ENCODE measurements at regions not wholly inside any gene's neighbourhood (a gene's known extent, or its start where the extent isn't known, plus 50 kb on each side); places are given as distances from the start of the nearest gene placed in this dataset.

DNA sequence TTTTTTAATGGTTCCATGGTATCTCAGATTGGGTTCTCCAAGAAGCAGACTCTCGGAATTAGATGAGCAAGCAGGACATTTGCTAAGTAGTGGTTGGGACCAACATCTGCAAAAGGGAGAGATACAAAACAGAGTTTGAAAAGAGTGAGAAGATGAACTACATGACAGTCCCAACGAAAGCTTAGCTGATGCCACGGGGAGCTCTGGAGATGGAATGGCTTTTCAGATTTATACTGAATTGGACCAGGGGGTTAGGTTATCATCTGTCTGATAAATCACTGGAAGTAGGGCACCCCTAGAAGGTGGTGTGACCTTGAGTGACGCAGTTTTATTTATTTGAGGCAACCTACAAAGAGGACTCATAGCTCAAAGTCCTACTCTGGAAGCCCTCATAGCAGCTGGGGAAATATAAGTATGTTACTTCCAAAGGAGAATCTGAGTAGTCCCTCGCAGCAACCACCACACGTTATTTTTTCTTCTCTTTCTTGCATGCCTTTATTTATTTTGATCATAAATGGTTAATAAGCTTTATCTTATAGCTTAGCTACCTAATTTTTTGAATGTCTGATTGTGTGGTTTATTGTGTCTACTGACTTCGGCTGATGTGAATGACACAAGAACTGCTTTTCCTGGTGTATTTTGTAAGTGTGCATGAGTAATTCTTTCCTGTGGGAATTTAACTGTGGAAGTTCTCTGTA, 815.4 kb downstream of the SQOR start:
- FAIRE-seq (no peak), DNase-seq (no peak)
- TF ChIP-seq, protein P1, sequence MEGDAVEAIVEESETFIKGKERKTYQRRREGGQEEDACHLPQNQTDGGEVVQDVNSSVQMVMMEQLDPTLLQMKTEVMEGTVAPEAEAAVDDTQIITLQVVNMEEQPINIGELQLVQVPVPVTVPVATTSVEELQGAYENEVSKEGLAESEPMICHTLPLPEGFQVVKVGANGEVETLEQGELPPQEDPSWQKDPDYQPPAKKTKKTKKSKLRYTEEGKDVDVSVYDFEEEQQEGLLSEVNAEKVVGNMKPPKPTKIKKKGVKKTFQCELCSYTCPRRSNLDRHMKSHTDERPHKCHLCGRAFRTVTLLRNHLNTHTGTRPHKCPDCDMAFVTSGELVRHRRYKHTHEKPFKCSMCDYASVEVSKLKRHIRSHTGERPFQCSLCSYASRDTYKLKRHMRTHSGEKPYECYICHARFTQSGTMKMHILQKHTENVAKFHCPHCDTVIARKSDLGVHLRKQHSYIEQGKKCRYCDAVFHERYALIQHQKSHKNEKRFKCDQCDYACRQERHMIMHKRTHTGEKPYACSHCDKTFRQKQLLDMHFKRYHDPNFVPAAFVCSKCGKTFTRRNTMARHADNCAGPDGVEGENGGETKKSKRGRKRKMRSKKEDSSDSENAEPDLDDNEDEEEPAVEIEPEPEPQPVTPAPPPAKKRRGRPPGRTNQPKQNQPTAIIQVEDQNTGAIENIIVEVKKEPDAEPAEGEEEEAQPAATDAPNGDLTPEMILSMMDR (IDR thresholded peaks at IDR 0.05; ENCODE audit: borderline replicate concordance, extremely low read depth, insufficient read depth): no peak
- H3K4me3 ChIP-seq (ENCODE audit: low read length in 3 of 3): no peak overlapping the region
- no peaks in the 10 kb centered on the region for H3K27me3 ChIP-seq (ENCODE audit: control insufficient read depth, insufficient read depth, low read length)
- intact Hi-C loops (cut with DNase I): no loop called here
- no peak overlapping the region for H3K9ac ChIP-seq (ENCODE audit: low read length in 3 of 3)
- H3K4me1 ChIP-seq (ENCODE audit: control insufficient read depth in 2 of 3, insufficient read depth in 2 of 3, low read depth in 1 of 3, low read length in 3 of 3): no peaks in the 10 kb centered on the region
- H3K27ac ChIP-seq (ENCODE audit: low read depth in 2 of 2, low read length in 2 of 2): no peak overlapping the region
- H3K9me3 ChIP-seq (ENCODE audit: control insufficient read depth in 2 of 3, insufficient read depth in 1 of 3, low read length in 3 of 3): no peaks in the 10 kb centered on the region
- no peaks in the 10 kb centered on the region for H3K36me3 ChIP-seq (ENCODE audit: control insufficient read depth in 2 of 3, insufficient read depth in 3 of 3, low read length in 3 of 3)

DNA sequence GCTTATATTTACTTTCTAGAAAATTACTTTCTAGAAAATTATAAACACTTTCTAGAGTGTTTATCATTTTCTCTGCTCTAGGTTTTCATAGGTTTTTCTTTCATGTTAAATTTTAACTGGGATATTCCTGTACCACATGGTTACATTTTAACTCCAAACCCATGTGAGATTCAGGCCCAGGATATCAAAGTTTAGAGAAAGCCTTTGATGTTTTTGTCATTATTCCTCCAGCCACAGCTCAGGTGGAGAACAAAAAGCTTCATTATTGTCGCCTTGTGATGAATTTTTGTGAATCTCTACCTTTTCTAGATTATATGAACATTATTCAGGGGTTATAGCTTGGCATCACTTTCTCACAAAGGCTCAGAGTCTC, 816.0 kb downstream of the SQOR start:
- intact Hi-C loops (cut with DNase I): no loop called here
- Histone ChIP-seq H3K9me3 (ENCODE audit: control insufficient read depth in 2 of 3, insufficient read depth in 1 of 3, low read length in 3 of 3) (no peaks in the 10 kb centered on the region), H3K27me3 (ENCODE audit: control insufficient read depth, insufficient read depth, low read length) (no peaks in the 10 kb centered on the region), H3K27ac (ENCODE audit: low read depth in 2 of 2, low read length in 2 of 2) (no peak overlapping the region), H3K4me1 (ENCODE audit: control insufficient read depth in 2 of 3, insufficient read depth in 2 of 3, low read depth in 1 of 3, low read length in 3 of 3) (no peaks in the 10 kb centered on the region), H3K36me3 (ENCODE audit: control insufficient read depth in 2 of 3, insufficient read depth in 3 of 3, low read length in 3 of 3) (no peaks in the 10 kb centered on the region), H3K9ac (ENCODE audit: low read length in 3 of 3) (no peak overlapping the region), H3K4me3 (ENCODE audit: low read length in 3 of 3) (no peak overlapping the region)
- FAIRE-seq (no peak), DNase-seq (peak in 1 of 5 donors; percentile 8)
- TF ChIP-seq, protein P1 (IDR thresholded peaks at IDR 0.05; ENCODE audit: borderline replicate concordance, extremely low read depth, insufficient read depth): no peak

DNA sequence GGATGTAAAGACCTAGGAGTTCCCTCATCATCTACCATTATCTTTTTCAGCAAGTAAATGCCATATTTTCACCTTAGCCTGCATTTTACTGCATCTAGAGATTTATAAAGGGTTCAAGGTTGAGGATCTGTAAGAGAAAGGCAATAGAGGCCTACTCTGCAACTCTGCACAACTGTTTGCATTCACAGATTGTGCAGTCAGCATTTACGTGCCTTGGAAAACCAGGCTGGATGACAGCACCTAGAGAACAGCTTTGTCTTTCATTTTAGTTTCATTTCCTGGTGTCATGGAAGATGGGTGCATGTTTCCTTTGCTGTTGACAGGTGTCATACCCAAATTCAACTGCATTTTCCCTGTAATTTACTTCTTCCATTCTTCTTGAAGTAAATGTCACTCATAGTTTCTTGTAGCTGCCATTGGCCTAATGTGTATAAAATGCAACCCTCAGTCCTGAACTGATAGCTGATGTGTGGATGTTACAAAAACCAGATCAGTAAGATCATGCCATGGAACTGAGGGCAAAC, 817.5 kb downstream of the SQOR start:
- intact Hi-C loops (cut with DNase I): no loop called here
- no peaks in the 10 kb centered on the region for H3K36me3 ChIP-seq (ENCODE audit: control insufficient read depth in 2 of 3, insufficient read depth in 3 of 3, low read length in 3 of 3)
- H3K9me3 ChIP-seq (ENCODE audit: control insufficient read depth in 2 of 3, insufficient read depth in 1 of 3, low read length in 3 of 3): no peaks in the 10 kb centered on the region
- TF ChIP-seq, protein P1 (IDR thresholded peaks at IDR 0.05; ENCODE audit: borderline replicate concordance, extremely low read depth, insufficient read depth): no peak
- H3K27ac ChIP-seq (ENCODE audit: low read depth in 2 of 2, low read length in 2 of 2): no peak overlapping the region
- no peak overlapping the region for H3K9ac ChIP-seq (ENCODE audit: low read length in 3 of 3)
- DNase-seq (no peak), FAIRE-seq (no peak)
- no peaks in the 10 kb centered on the region for H3K4me1 ChIP-seq (ENCODE audit: control insufficient read depth in 2 of 3, insufficient read depth in 2 of 3, low read depth in 1 of 3, low read length in 3 of 3)
- H3K27me3 ChIP-seq (ENCODE audit: control insufficient read depth, insufficient read depth, low read length): no peaks in the 10 kb centered on the region
- no peak overlapping the region for H3K4me3 ChIP-seq (ENCODE audit: low read length in 3 of 3)
